Stimulated activated CD4-positive, alpha-beta T cell treated with anti-CD3 and anti-CD28 coated beads, Interleukin-12 subunit alpha, Interleukin-12 subunit beta, amount 100 ng/mL, for 24 hours (primary cell): ENCODE measurements at regions not wholly inside any gene's neighbourhood (a gene's known extent, or its start where the extent isn't known, plus 50 kb on each side); places are given as distances from the start of the nearest gene placed in this dataset.

ENCODE experiments used
- DNase-seq, 2 experiments: peaks; one replicate each; pipeline ENCODE4 v3.0.0-alpha.2; 2020; ENCODE audit warnings: low read depth in 2 of 2

- DNase-seq, result no peak
Observed at GRCh38 chr5:2569774-2570542, 181.5 kb downstream of the IRX2 start.

- DNase-seq, result no peak
Observed at GRCh38 chr5:2569176-2569575, 182.3 kb downstream of the IRX2 start.

DNA sequence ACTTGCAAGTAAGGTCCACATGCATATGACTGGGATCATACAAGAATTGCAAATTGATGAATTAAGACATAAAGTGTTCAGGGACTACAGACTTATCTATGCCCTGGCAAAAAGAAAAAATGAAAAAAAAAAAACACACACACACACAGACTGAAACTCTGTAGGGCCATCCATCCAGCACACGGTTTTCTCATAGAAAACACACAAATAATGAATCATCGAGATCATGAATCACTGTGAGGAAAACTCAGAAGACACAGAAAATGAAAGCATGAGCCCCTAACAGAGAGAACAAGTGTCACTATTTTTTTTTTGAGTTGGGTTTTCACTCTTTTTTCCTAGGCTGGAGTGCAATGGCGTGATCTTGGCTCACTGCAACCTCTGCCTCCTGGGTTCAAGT lies 185.2 kb downstream of the IRX2 start:
- no peak for DNase-seq

DNA sequence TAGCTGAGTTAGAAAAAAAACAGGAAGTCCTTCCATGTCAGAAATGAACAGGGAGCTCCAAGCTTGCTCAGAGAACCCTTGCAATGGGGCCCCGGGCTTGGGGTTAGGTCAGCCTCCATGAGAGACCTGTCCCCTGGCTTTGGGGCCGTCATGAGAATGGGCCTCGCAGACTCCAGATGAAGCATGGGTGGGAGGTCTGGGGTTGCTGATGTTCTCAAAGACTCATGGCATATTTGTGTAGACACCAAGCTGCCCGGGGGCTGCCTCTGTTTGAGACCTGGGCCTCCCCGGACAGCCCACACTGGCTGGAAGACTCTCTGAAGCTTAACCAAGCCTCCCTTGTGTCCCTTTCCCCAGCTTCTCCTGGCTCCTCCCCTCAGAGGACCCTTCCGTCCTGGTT lies 186.3 kb downstream of the IRX2 start:
- no peak for DNase-seq

DNA sequence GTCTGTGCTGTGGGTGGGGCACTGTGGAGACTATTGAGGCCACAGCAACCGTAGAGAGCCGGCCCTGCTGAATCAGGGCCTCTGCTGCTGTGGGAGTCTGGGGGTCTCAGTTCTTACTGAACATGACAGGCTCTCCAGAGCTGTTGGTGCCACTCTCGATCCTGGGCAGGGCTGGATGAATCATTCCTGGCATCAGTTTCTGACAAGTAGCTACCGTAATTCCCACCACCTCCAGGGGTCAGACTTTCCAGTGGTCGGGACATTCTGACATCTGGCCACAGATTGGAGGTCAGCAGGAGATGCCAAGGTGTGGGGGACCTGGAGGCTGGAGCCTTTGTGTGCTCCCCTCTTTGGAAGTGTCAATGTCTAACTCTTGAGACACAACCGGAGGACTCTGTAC lies 188.4 kb downstream of the IRX2 start:
- DNase-seq, result no peak

DNA sequence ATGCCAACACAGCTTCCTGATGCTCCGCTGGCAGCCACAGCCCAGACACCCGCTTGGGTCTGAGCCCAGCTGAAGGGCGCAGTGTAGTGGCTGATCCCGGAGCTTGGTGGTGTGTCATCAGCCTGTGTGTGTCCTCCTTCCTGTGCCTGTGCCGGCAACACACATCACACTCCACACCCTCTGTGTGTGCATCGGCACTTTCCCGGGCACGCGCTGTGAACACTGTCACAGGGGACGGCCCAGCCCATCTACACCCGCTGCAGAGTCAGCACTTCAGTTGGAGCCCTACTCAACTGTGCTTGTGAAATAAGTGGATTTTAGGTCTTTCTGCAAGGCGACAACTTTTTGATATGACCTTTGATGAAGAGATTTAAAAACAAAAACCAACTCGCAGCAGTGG lies 189.4 kb downstream of the IRX2 start:
- no peak for DNase-seq

- no peak for DNase-seq
Observed at GRCh38 chr5:2560435-2560834, 191.0 kb downstream of the IRX2 start.

GRCh38 chr5:2557435-2557834 lies 194.0 kb downstream of the IRX2 start:
- no peak for DNase-seq

- DNase-seq, result no peak
Observed at GRCh38 chr5:2556375-2556966, 195.0 kb downstream of the IRX2 start.

DNA sequence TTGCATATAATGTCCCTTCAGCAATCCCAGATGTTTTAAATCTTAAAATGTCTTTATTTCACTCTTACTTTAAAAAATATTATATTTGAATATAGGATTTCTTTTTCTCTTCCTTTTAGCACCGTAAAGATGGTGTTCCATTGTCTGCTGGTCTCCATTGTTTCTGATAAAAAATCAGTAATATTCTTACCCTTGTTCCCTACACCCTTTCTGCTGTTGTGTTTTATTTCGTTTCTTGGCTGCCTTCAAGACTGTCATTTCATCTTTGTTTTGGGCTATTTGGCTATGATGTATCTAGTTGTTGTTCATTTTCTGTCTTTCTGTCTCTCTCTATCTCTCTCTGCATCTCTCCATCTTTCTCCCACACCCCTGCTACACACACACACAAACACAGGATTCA lies 197.9 kb downstream of the IRX2 start:
- no peak for DNase-seq

DNA sequence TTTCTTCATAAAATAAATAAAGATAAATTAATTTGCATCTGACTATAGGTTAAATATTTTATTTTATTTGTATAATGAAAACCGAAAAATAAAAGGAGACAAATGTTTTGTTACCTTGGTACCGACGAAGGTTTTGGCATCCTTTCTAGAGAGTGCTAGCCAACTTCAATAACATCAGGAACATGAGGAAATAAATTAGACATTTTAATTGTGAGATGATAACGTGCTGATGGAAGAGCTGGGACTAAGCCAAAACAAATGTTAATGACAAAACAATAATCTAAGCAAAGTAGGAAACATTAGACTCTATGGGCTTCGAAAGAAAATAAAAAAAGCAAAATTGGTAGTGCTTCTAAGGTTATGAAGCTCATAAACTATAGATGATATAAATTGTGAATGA lies 201.0 kb downstream of the IRX2 start:
- no peak for DNase-seq

DNA sequence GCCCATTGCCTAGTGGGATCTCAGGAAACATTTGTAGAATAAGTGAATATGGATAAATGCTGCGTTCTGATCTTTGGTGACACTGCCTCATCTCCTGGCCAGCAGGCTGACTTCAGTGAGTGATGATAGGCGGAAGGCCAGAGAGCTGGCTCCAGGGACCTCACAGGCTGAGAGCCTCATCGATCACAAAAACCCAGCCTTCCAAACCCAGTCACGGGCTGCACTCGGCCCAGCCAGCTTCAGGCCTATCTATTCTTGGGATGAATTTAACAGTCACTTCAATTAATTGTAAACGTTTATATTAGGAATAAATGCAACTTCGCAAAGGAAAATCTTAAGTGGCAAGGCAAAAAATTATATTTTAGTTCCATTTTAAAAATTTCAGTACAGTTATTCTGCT lies 201.6 kb downstream of the IRX2 start:
- DNase-seq, result no peak

GRCh38 chr5:2549354-2549753 lies 202.1 kb downstream of the IRX2 start:
- no peak for DNase-seq

GRCh38 chr5:2546938-2547337 lies 204.5 kb downstream of the IRX2 start:
- DNase-seq, result no peak

DNA sequence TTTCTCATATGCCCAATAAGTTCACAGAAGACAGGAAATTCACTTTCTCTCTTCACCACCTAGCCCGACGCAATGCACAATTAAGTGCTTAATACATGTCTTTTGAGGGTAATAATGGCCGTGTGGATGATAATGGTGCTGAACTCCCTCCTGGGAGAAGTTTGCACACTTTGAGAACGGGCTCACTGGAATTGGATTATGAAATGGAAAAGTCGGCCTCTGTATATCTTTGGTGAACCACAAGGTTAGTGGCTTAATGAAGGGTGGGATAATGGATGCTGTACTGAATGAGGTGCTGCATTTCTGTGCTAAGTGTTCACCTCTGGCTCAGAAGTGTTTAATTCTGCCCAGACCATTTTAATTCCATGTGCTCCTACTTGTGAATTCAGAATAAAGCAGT lies 207.5 kb downstream of the IRX2 start:
- DNase-seq, result no peak

- DNase-seq, result no peak
Observed at GRCh38 chr5:2542821-2543220, 208.7 kb downstream of the IRX2 start.

- no peak for DNase-seq
Observed at GRCh38 chr5:2542026-2542425, 209.5 kb downstream of the IRX2 start.

DNA sequence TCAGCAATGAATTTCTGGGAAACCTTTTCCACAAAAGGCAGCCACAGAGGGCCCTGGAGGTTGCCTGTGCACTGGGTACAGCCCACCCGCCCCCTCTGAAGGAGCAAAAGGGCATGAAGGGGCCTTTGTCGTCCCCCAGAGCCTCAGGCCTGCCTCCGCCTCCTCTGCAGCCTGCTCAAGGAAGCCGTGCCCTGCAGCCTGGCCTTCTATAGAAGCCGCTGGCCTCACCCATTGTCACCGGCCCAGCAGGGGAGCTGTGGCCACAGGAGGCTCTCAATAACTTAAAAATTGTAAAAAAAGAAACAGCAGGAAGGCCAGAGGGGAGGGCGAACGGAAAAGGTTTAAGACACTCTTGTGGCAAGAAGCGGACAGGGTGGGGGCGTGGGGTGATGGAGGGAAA lies 213.3 kb downstream of the IRX2 start:
- DNase-seq, result no peak

- no peak for DNase-seq
Observed at GRCh38 chr5:2537378-2538145, 213.9 kb downstream of the IRX2 start.

- DNase-seq, result no peak
Observed at GRCh38 chr5:2536632-2537377, 214.7 kb downstream of the IRX2 start.

DNA sequence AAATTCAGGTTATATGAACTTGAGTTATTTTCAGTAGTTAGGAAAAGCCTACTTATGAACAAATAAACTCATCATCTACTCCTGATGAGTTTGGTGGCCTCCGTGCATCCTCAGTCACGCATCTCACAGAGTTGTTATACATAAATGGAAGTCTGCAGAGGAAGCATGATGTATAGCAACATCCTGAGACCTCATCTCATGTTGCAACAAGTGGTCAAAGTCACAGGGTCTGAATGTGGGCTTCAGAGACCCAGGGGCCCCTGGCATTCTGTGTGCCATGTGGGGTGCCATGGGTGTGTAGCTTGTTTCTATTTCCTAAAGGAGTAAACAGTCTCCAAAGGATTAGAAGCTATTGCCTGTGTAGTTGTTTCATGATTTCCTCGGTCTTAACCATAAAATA lies 216.5 kb downstream of the IRX2 start:
- no peak for DNase-seq

DNA sequence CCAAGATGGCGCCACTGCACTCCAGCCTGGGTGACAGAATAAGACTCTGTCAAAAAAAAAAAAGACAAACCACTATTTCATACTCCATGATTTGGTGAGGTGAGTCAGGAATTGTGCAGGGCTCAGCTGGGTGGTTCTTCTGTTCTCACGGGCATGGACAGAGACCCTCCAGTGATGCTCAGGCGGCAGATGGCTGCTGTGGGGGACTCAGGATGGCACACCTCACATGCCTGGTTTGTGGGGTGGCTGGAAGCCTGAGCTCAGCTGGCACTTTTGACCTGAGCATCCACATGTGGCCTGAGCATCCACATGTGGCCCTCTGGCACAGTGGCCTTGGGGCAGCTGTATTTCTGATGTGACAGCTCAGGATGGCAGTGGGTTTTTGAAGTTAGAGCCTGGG lies 217.2 kb downstream of the IRX2 start:
- no peak for DNase-seq
